Vagina (tissue), 2 donors: ENCODE measurements at regions not wholly inside any gene's neighbourhood (a gene's known extent, or its start where the extent isn't known, plus 50 kb on each side); places are given as distances from the start of the nearest gene placed in this dataset.

Experiments
- POLR2A ChIP-seq, 2 donors: fragments of 450-650 bp; IDR thresholded peaks; one replicate each; pipeline ENCODE4 v1.6.1; 2017; ENCODE audit warnings: antibody characterized with exemption in 2 of 2, mild to moderate bottlenecking in 2 of 2, moderate library complexity in 2 of 2
- POLR2AphosphoS5 ChIP-seq, 2 donors: sonication (generic); formaldehyde crosslinking; IDR thresholded peaks; one replicate each; pipeline ENCODE4 v1.9.0; 2017; ENCODE audit warnings: antibody characterized with exemption in 2 of 2, mild to moderate bottlenecking in 2 of 2, low read depth in 1 of 2; ENCODE audit not compliant: insufficient read depth in 1 of 2
- TF ChIP-seq, protein P1 (sequence below), 3 experiments: fragments of 450-650 bp in 2 of 3; fragments of 200-600 bp in 1 of 3; sonication (generic) in 1 of 3; IDR thresholded peaks; one replicate each; pipeline ENCODE4 v1.5.1; 2017 to 2019; ENCODE audit warnings: antibody characterized with exemption in 3 of 3, mild to moderate bottlenecking in 2 of 3, moderate library complexity in 2 of 3

DNA sequence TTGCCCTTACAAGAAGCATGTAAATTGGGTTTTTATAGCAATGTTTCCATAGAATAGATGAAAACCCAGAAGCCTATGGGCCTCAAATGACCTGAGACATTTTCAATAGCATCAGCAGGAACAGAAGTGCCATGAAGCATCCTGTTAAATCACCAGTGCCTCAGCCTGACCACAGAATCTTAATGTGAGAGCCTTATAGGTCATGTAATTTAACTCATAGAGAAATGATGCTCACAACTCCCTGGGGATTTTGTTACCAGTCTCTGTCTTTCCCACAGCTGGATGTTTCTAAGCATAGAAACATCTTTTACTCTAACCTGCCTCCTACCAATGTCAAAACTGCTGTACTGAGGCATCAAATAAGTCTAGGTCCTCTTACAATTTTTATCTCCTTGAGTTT is 295.8 kb upstream of the ACVR2A start:
- TF ChIP-seq, protein P1, sequence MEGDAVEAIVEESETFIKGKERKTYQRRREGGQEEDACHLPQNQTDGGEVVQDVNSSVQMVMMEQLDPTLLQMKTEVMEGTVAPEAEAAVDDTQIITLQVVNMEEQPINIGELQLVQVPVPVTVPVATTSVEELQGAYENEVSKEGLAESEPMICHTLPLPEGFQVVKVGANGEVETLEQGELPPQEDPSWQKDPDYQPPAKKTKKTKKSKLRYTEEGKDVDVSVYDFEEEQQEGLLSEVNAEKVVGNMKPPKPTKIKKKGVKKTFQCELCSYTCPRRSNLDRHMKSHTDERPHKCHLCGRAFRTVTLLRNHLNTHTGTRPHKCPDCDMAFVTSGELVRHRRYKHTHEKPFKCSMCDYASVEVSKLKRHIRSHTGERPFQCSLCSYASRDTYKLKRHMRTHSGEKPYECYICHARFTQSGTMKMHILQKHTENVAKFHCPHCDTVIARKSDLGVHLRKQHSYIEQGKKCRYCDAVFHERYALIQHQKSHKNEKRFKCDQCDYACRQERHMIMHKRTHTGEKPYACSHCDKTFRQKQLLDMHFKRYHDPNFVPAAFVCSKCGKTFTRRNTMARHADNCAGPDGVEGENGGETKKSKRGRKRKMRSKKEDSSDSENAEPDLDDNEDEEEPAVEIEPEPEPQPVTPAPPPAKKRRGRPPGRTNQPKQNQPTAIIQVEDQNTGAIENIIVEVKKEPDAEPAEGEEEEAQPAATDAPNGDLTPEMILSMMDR (IDR thresholded peaks at IDR 0.05): no peak
- TF ChIP-seq POLR2A (IDR thresholded peaks at IDR 0.05): no peak
- no peak for TF ChIP-seq POLR2AphosphoS5 (IDR thresholded peaks at IDR 0.05; ENCODE audit: insufficient read depth in 1 of 2, low read depth in 1 of 2)
